Fibroblast of upper back skin (primary cell): ENCODE measurements at regions not wholly inside any gene's neighbourhood (a gene's known extent, or its start where the extent isn't known, plus 50 kb on each side); places are given as distances from the start of the nearest gene placed in this dataset.

Source experiments
- DNase-seq: peaks from one replicate; pipeline ENCODE4 v3.0.0-alpha.2; 2013

DNA sequence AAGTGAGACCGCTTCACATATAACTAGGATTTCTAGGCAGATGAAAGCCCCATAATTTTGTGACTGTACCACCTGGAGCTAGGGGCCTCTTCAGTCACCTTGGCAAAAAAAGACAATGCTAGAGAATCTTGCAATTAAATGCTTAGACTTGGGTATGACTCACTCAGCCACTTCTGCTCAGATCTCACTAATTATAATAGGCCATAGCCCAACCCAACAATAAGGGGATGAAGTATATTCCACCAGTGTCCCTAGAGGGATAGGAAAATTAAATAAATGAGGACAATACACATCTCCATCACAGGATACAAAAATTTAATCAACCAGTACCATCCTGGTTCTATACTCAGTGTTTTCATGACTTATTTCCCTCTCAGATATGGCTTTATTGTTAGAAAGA, 1079.9 kb upstream of the C9orf72 start:
- no peak for DNase-seq

DNA sequence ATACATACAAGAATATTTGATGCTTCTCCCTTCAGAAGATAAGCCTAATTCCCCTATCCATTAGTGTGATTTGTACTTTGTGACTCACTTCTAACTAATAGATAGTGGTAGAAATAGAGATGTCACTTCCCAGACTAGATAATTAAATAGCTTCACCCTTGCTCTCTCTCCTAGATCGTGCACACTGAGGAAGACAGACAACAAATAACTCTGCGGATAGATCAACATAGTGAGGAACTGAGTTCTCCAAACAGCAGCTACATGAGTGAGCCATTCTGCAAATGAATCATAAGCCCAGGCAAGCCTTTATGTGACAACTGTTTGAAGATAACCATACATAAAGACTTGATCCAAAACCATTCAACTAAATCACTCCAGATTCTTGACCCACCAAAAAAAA, 1083.4 kb upstream of the C9orf72 start:
- DNase-seq: no peak

- DNase-seq: no peak
Measured at GRCh38 chr9:28661853-28662252, 1088.6 kb upstream of the C9orf72 start.

GRCh38 chr9:28662675-28663074, 1089.4 kb upstream of the C9orf72 start:
- no peak for DNase-seq

DNA sequence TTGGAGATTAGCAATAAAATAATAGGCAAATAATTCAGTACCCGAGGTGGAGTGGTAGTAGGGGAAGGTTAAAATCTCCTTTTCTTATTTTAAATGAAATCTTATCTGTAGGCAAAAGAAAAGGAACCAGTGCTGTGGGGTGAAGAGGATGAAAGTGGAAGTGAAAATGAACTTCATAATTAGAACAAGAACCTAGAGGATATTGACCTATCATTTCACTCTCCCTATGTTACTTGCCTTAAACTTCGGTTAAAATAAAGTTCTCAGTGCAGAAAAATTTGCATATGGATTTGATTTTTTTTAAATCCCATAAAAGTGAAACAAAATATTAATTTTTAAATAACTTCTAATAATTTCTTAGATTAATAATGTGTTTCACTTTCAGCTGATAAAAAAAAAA, 1094.9 kb upstream of the C9orf72 start:
- no peak for DNase-seq

- DNase-seq: no peak
Measured at GRCh38 chr9:28671000-28671399, 1097.7 kb upstream of the C9orf72 start.

GRCh38 chr9:28678097-28678496, 1104.8 kb upstream of the C9orf72 start:
- peak; percentile 6 for DNase-seq

DNA sequence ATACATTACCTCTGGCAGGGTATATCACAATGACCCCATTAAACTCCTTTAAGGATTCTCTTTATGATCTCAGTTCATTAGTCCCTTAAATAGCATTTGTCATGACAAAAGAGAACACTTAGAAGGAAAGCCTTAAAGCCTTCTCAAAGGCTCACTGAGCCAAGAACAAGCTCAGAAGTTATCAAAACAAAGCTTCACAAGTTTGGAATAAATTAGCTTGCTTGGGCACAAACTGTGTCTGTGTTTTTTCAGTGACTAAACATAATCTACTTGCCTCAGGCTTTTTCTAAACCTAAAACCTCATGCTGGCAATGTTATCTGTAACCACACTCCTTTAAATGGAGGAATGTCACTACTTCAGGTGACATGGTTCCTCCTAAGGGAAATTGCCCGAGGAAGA, 1114.9 kb upstream of the C9orf72 start:
- DNase-seq: no peak

- no peak for DNase-seq
Measured at GRCh38 chr9:28692012-28692411, 1118.7 kb upstream of the C9orf72 start.

- DNase-seq: no peak
Measured at GRCh38 chr9:28696960-28697359, 1123.7 kb upstream of the C9orf72 start.

GRCh38 chr9:28699632-28700031, 1126.4 kb upstream of the C9orf72 start:
- DNase-seq: no peak

DNA sequence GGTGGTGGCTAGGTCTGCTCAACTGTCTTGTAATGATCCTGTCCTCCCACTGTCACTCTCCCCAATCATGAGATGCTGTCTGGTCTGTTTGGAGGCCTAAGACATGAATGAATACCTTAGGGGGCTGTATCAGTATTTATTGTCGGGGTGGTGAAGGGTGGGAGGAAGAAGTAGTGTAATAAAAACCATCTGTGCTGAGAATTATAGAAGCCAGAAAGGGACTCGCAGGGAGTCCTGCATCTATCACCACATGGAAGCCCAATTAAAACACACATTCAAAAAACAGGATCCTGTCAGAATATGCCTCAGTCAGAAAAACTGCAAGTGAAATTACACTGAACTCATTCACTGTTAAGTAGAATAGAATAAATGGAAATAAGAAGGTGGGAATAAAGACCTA, 1134.3 kb upstream of the C9orf72 start:
- no peak for DNase-seq

GRCh38 chr9:28714188-28714587, 1140.9 kb upstream of the C9orf72 start:
- DNase-seq: no peak

DNA sequence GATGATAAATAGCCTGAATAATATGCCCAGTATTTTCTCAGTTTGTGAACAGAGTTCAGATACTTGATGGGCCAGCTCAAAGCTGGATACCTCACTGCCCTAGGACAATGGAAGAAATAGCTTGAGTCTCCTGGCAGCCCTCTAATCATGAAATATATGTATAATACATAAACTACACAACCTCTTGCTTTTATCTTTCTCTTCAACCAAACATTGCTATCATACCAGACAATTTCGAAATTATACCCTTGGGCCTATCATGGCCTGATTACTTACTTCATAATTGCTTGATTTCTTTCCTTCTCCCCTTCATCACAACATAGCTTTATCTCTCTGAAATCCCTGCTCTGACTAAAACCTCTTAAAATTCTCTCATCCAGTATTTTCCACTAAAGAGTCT, 1144.9 kb upstream of the C9orf72 start:
- DNase-seq: peak; percentile 11

DNA sequence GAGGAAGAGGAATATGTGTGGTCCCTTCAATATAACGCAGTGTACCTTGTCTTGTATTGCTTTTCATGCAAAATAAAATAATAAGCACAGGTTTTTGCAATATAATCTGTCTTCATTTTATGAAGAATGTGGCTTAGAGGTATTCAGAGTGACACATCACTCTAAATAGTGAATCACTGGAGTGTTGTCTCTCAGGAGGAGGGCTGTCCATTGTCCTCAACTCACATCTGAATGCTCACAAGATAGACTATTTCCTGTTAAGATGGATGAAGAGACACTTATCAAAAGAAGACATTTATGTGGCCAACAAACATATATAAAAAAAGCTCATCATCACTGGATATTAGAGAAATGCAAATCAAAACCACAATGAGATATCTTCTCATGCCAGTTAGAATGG, 1147.5 kb upstream of the C9orf72 start:
- no peak for DNase-seq

- DNase-seq: no peak
Measured at GRCh38 chr9:28730111-28730510, 1156.8 kb upstream of the C9orf72 start.

- DNase-seq: no peak
Measured at GRCh38 chr9:28735738-28736342, 1162.6 kb upstream of the C9orf72 start.

DNA sequence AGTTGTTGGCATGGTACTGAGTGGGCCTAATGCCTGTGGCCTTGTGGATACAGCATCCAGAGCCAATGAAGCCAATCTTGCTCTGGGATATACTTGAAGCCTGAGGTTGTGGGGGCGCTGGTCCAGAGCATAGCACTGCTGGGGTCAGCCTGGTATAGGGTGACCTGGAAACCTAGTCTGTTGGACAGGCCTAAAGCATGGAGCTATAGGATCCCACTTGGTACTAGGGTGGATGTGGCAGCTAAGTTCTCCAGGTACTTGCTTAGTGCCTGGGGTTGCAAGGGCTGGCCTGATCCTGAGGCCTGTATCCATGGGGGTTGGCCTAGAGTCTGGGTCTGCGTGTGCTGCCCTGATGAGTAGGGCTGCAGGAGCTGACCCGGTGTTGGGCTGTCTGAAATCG, 1168.2 kb upstream of the C9orf72 start:
- DNase-seq: no peak

DNA sequence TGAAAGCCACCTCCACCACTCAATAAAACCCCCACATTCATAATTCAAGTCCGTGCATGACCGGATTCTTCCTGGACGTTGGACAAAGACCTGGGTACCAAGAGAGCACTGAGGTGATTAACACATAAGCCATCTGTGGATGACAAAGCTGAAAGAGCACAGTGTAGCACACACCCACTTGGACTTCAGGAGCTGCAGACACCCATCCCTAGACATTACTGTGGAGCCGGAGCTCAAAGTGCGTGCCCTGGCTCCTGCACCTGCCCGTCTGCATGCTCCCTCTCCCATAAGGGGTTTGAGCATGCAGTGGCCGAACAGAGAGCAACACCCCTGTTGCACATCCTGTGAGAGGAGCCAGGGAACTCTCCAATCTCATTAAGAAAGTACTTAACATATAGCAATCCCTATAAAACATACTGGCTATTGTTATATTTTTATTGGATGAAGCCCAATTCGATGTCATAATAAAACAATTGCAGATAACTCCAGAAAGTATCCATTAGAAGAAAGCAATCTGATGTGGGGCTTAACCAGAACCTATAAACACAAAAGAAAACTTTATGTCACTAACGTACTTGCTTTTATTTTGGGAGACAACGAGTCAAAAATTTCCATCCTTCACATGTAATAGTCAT, 1174.2 kb upstream of the C9orf72 start:
- no peak for DNase-seq

GRCh38 chr9:28750136-28750535, 1176.9 kb upstream of the C9orf72 start:
- no peak for DNase-seq

- DNase-seq: peak; percentile 44
Measured at GRCh38 chr9:28758341-28758740, 1185.1 kb upstream of the C9orf72 start.

DNA sequence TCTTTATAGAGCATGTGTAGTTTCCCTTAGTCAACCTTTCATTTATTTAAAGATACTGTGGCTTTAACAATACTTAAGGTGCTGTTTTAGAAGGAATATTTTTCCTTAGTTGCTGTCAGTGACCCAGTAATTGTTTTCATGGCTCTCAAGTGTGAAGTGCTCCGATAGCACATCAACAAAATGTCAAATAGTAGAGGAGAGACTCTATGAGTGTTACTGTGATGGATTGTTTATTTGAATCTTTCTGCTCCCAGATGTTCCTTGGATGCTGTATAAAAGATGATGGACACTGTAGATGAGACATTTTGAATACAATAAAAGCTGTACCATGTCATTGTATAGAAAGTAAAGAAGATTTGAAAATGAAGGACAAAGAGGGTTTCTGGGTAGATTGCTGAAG, 1185.7 kb upstream of the C9orf72 start:
- DNase-seq: no peak

DNA sequence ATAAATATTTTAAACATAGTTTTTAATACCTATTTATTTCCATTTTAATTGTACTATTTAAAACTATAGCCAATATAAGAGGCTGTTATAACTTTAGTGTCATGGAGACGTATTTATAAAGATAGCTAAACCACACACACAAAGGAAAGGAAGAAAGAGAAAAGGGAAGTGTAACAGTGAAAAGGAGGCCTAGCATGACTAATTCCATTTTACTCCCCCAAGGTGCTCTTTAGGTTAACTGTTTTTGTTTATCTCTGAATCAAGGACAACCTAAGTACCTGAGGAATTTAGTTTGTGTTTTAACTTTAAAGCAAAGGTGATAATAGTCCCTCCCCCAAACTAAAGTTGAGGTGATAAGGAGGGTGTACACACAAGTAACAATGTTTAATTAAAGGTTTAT, 1188.9 kb upstream of the C9orf72 start:
- no peak for DNase-seq

DNA sequence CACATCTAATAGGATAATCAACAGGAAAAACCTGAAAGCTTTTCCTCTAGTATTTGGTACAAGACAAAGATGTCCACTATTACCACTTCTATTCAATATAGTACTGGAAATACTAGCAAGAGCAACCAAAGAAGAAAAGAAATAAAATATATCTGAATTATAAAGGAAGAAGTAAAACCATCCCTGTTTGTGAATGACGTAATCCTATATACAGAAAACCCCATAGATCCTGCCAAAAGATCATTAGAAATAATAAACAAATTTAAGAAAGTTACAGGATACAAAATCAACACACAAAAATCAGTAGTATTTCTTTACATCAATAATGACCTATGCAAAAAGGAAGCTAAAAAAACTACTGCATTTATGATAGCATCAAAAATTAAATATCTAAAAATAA, 1191.3 kb upstream of the C9orf72 start:
- DNase-seq: no peak

DNA sequence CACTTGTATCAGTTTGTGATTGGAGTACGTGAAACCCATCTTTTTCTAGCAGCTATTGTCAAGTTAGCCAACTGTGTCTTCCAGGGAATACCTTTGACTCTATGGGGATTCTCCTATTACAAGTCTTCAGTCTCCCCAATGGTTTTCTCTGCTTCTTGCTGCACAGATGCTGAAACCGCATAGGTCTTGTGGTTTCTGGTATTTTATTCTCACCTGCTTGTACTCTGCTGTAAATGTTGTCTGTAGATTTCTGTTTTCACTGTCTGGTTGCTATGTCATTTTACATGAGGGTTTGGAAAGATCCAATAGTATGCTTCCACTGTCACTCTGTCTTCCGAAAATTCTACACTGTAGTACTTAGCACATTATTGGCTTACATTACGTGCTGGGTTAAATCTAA, 1196.9 kb upstream of the C9orf72 start:
- no peak for DNase-seq
